GM23338 (cell line): ENCODE measurements at regions not wholly inside any gene's neighbourhood (a gene's known extent, or its start where the extent isn't known, plus 50 kb on each side); places are given as distances from the start of the nearest gene placed in this dataset.

Experiments used
- ATAC-seq: fragments of 200-7000 bp; cut with Tn5 transposase; 3 replicates; pipeline ENCODE4 v1.9.1; 2020
- DNase-seq: peaks from one replicate; pipeline ENCODE4 v3.0.0-alpha.2; 2015; ENCODE audit warnings: low spot score
- H2AFZ ChIP-seq: fragments of 200-600 bp; sonication (generic); 2 replicates; pipeline ENCODE4 v1.8.0; 2016; ENCODE audit warnings: antibody characterized with exemption, mild to moderate bottlenecking, moderate library complexity
- H3F3A ChIP-seq: fragments of 200-600 bp; sonication (generic); replicated peaks from 2 replicates; pipeline ENCODE4 v1.8.0; 2017; ENCODE audit warnings: antibody characterized with exemption, mixed run types, low read depth
- H3K27ac ChIP-seq: fragments of 200-600 bp; sonication (generic); 2 replicates; pipeline ENCODE4 v1.6.1; 2016; ENCODE audit warnings: low read depth
- H3K27me3 ChIP-seq: fragments of 200-600 bp; sonication (generic); 2 replicates; pipeline ENCODE4 v1.8.0; 2016; ENCODE audit warnings: mild to moderate bottlenecking, mixed run types, moderate library complexity; ENCODE audit not compliant: insufficient read depth
- H3K36me3 ChIP-seq: fragments of 200-600 bp; sonication (generic); 2 replicates; pipeline ENCODE4 v1.8.0; 2016; ENCODE audit warnings: mild to moderate bottlenecking; ENCODE audit not compliant: insufficient read depth
- H3K4me1 ChIP-seq: fragments of 200-600 bp; sonication (generic); 2 replicates; pipeline ENCODE4 v1.8.0; 2016; ENCODE audit warnings: mild to moderate bottlenecking, moderate library complexity; ENCODE audit not compliant: insufficient read depth
- H3K4me2 ChIP-seq: fragments of 200-600 bp; sonication (generic); 2 replicates; pipeline ENCODE4 v1.7.1; 2017; ENCODE audit warnings: mixed run types
- H3K4me3 ChIP-seq: fragments of 200-600 bp; sonication (generic); 2 replicates; pipeline ENCODE4 v1.6.1; 2016; ENCODE audit warnings: mixed run types
- H3K79me2 ChIP-seq: fragments of 200-600 bp; sonication (generic); replicated peaks from 2 replicates; pipeline ENCODE4 v1.8.0; 2017; ENCODE audit warnings: mild to moderate bottlenecking; ENCODE audit not compliant: insufficient read depth
- H3K9me2 ChIP-seq: fragments of 200-600 bp; sonication (generic); 2 replicates; pipeline ENCODE4 v1.8.0; 2017; ENCODE audit not compliant: insufficient read depth
- H4K20me1 ChIP-seq: fragments of 200-600 bp; sonication (generic); replicated peaks from 2 replicates; pipeline ENCODE4 v1.8.0; 2017; ENCODE audit warnings: mild to moderate bottlenecking; ENCODE audit not compliant: insufficient read depth
- H3K27ac Mint-ChIP-seq: 2 replicates; pipeline ENCODE4 v1.8.0; 2020; ENCODE audit warnings: inconsistent platforms, mild to moderate bottlenecking, moderate library complexity, mixed read lengths
- H3K27me3 Mint-ChIP-seq: 3 replicates; pipeline ENCODE4 v1.8.0; 2022; ENCODE audit warnings: low read depth, mild to moderate bottlenecking, moderate library complexity, mixed read lengths, inconsistent platforms; ENCODE audit not compliant: insufficient read depth, poor library complexity
- H3K36me3 Mint-ChIP-seq: 3 replicates; pipeline ENCODE4 v1.8.0; 2021; ENCODE audit warnings: low read depth, mild to moderate bottlenecking, inconsistent platforms, moderate library complexity, mixed read lengths
- H3K4me1 Mint-ChIP-seq: 3 replicates; pipeline ENCODE4 v1.8.0; 2020; ENCODE audit warnings: mild to moderate bottlenecking, inconsistent platforms, mixed read lengths
- H3K4me3 Mint-ChIP-seq: 3 replicates; pipeline ENCODE4 v1.8.0; 2021; ENCODE audit warnings: moderate library complexity, mild to moderate bottlenecking, inconsistent platforms, mixed read lengths
- H3K9me3 Mint-ChIP-seq: 3 replicates; pipeline ENCODE4 v1.8.0; 2020; ENCODE audit warnings: moderate library complexity, mild to moderate bottlenecking, inconsistent platforms, mixed read lengths
- EZH2phosphoT487 ChIP-seq: fragments of 200-600 bp; sonication (generic); IDR thresholded peaks from one replicate; pipeline ENCODE4 v1.8.1; 2018; ENCODE audit warnings: antibody characterized with exemption; ENCODE audit not compliant: unreplicated experiment
- JUNB ChIP-seq: IDR thresholded peaks from one replicate; pipeline ENCODE4 v1.6.1; 2016; ENCODE audit warnings: antibody characterized with exemption; ENCODE audit not compliant: unreplicated experiment
- NANOG ChIP-seq: IDR thresholded peaks from 2 replicates; pipeline ENCODE4 v1.6.1; 2016; ENCODE audit warnings: antibody characterized with exemption, borderline replicate concordance
- POLR2AphosphoS5 ChIP-seq: IDR thresholded peaks from 2 replicates; pipeline ENCODE4 v1.6.1; 2016; ENCODE audit warnings: antibody characterized with exemption, low read depth
- STAT1 ChIP-seq: IDR thresholded peaks from one replicate; pipeline ENCODE4 v1.6.1; 2016; ENCODE audit warnings: antibody characterized with exemption; ENCODE audit not compliant: unreplicated experiment
- ZNF331 ChIP-seq: fragments of 250-450 bp; sonication (Bioruptor Pico); IDR thresholded peaks from 2 replicates; pipeline ENCODE4 v1.5.0; 2020; ENCODE audit warnings: low read depth, mild to moderate bottlenecking, moderate library complexity
- ZNF462 ChIP-seq: fragments of 250-450 bp; sonication (Bioruptor Pico); IDR thresholded peaks from 2 replicates; pipeline ENCODE4 v1.5.0; 2020; ENCODE audit warnings: mild to moderate bottlenecking, moderate library complexity
- TF ChIP-seq, protein P1 (sequence below): IDR thresholded peaks from one replicate; pipeline ENCODE4 v1.6.1; 2018; ENCODE audit warnings: antibody characterized with exemption; ENCODE audit not compliant: unreplicated experiment

DNA sequence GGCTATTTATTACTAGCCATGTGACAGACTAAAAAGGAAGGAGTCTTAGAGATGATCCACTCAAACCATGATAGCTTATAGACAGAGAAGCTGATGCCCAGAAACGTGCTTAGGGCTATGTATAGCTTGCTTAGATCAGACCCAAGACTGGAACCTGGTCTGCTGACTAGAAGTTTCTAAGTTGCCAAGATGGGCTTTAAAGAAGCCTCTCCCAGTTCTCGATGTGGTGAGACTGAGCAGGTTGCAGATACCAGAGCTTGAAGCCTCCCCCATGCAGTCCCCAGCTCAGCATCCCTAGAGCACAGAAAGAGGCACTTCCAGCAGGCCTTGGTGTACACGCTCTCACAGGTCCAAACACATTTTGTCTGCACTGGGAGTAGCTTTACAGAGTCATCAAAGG lies 51.1 kb upstream of the ATP10B start:
- H3K4me3 ChIP-seq, result no peak overlapping the region
- Mint-ChIP-seq H3K4me1 (no peaks in the 10 kb centered on the region), H3K9me3 (no peaks in the 10 kb centered on the region), H3K27me3 (no peaks in the 10 kb centered on the region), H3K4me3 (no peak overlapping the region), H3K36me3 (no peaks in the 10 kb centered on the region), H3K27ac (no peak overlapping the region)
- no peak for TF ChIP-seq EZH2phosphoT487
- TF ChIP-seq ZNF331 (CRISPR knock-in tag), result no peak
- TF ChIP-seq, protein P1, sequence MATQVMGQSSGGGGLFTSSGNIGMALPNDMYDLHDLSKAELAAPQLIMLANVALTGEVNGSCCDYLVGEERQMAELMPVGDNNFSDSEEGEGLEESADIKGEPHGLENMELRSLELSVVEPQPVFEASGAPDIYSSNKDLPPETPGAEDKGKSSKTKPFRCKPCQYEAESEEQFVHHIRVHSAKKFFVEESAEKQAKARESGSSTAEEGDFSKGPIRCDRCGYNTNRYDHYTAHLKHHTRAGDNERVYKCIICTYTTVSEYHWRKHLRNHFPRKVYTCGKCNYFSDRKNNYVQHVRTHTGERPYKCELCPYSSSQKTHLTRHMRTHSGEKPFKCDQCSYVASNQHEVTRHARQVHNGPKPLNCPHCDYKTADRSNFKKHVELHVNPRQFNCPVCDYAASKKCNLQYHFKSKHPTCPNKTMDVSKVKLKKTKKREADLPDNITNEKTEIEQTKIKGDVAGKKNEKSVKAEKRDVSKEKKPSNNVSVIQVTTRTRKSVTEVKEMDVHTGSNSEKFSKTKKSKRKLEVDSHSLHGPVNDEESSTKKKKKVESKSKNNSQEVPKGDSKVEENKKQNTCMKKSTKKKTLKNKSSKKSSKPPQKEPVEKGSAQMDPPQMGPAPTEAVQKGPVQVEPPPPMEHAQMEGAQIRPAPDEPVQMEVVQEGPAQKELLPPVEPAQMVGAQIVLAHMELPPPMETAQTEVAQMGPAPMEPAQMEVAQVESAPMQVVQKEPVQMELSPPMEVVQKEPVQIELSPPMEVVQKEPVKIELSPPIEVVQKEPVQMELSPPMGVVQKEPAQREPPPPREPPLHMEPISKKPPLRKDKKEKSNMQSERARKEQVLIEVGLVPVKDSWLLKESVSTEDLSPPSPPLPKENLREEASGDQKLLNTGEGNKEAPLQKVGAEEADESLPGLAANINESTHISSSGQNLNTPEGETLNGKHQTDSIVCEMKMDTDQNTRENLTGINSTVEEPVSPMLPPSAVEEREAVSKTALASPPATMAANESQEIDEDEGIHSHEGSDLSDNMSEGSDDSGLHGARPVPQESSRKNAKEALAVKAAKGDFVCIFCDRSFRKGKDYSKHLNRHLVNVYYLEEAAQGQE, result no peak
- no peak for TF ChIP-seq JUNB
- TF ChIP-seq STAT1, result no peak
- no peak for TF ChIP-seq NANOG
- TF ChIP-seq ZNF462, result no peak
- TF ChIP-seq POLR2AphosphoS5, result no peak
- H3K36me3 ChIP-seq, result no peaks in the 10 kb centered on the region
- no peaks in the 10 kb centered on the region for H3K9me2 ChIP-seq
- no peaks in the 10 kb centered on the region for H3K79me2 ChIP-seq
- no peak overlapping the region for H3K4me2 ChIP-seq
- no peak for DNase-seq
- no peaks in the 10 kb centered on the region for H3F3A ChIP-seq
- H3K4me1 ChIP-seq, result no peaks in the 10 kb centered on the region
- H4K20me1 ChIP-seq, result no peaks in the 10 kb centered on the region
- H2AFZ ChIP-seq, result no peak overlapping the region
- H3K27me3 ChIP-seq, result no peaks in the 10 kb centered on the region
- H3K27ac ChIP-seq, result no peak overlapping the region
- no peak for ATAC-seq
